GM12874 (cell line): ENCODE measurements at regions not wholly inside any gene's neighbourhood (a gene's known extent, or its start where the extent isn't known, plus 50 kb on each side); places are given as distances from the start of the nearest gene placed in this dataset.

Experiments
- CTCF ChIP-seq: IDR thresholded peaks from 2 replicates; pipeline ENCODE4 v1.5.1; 2011; ENCODE audit warnings: low read depth, mild to moderate bottlenecking, control low read depth, low read length, moderate library complexity; ENCODE audit not compliant: insufficient read depth

GRCh38 chr14:42149609-42150261 is 543.1 kb downstream of the LRFN5 start:
- TF ChIP-seq CTCF, result no peak

GRCh38 chr14:42145766-42146165 is 539.1 kb downstream of the LRFN5 start:
- no peak for TF ChIP-seq CTCF

- TF ChIP-seq CTCF, result no peak
These were observed 536.4 kb downstream of the LRFN5 start for GRCh38 chr14:42143114-42143513.

- no peak for TF ChIP-seq CTCF
These were observed 534.7 kb downstream of the LRFN5 start for GRCh38 chr14:42141328-42141727.

- TF ChIP-seq CTCF, result no peak
These were observed 534.2 kb downstream of the LRFN5 start for GRCh38 chr14:42140831-42141279.

GRCh38 chr14:42140001-42140400 is 533.3 kb downstream of the LRFN5 start:
- no peak for TF ChIP-seq CTCF

- no peak for TF ChIP-seq CTCF
These were observed 531.7 kb downstream of the LRFN5 start for GRCh38 chr14:42138406-42138805.
